NCI-H69 (cell line): ENCODE measurements at regions not wholly inside any gene's neighbourhood (a gene's known extent, or its start where the extent isn't known, plus 50 kb on each side); places are given as distances from the start of the nearest gene placed in this dataset.
"Not testable (repeated sequence)": the region's sequence is repeated elsewhere in the genome, so short reads cannot be mapped to it uniquely, and the experiment has no call there.

ENCODE experiments used
- DNase-seq: peaks from one replicate; lab custom pipeline; 2025; lab: John Stamatoyannopoulos, UW

DNA sequence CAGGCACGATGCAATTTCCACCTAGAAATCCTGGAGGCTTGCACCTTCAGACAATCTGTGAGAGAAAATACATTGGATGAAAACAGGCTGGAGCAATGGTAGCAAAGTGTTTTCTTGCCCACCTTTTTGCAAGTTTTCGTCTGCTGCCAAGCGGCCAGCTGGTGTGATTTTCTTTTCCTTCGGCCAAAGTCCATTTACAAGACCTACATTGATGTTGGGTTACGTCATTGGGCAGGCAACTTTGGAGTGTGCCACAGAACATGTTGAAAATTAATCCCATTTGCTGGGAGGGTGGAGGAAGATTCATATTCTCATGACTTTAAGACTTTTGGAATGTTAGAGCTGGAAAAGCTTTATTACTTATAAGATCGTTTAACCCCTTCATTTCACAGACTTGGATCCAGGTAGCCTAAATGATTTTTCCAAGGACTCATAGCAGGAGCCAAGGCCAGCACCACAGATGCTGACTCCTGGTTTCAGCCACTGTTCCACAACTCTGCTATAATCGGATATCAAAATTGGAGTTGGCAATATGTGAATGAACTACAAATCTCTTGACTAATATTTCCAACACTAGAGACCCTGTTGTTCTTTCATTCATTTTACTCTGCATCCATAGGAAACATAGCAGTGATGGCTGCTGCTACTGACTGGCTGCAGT, 352.1 kb downstream of the RND3 start:
- DNase-seq: no peak

DNA sequence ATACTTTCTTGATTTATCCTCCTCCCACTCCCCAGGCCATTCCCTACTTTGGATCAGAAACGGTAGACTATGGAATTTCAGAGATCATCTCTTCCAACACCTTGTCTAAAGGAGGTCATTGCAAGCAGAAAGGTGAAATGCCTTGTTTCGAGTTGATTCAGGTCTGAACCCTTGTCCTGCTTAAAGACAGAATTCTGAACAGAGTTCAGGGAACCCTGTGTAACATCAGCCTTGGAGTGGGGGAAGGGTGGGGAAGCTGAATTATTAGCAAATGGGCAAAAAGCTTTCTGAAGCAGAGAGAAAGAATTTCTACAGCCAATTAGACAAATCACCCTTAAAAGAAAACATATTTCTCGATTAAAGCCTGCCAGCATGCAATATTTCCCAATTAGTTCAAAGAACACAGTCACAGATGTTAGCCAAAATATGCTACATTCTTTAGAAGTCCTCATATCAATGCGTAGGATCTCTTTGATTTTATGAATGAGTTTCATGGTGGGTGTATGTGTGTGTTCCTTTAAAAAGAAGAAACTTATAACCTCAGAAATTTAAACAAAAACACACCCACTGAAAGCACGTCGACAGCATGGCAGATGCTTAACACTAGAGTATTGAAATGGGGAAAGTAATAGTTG, 353.1 kb downstream of the RND3 start:
- peak; percentile 2 for DNase-seq

DNA sequence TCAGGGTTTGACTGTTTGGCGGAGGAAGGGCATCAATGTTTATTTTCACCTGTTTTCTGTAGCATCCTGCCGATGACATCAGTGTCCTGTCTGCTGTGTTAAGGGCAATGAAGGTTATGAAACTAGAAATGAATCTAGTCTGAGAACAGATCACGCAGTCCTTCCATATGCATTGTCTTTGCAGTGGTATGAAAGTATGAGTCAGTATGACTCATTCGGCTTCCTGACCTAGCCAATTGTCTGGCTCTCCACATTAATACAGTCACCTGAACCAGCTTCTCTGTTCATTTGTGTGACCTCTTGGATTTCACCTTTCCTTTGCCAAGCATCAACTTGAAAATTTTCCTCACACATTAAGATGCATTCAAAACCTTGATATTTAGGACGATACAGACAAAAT, 353.8 kb downstream of the RND3 start:
- peak; percentile 69 for DNase-seq

DNA sequence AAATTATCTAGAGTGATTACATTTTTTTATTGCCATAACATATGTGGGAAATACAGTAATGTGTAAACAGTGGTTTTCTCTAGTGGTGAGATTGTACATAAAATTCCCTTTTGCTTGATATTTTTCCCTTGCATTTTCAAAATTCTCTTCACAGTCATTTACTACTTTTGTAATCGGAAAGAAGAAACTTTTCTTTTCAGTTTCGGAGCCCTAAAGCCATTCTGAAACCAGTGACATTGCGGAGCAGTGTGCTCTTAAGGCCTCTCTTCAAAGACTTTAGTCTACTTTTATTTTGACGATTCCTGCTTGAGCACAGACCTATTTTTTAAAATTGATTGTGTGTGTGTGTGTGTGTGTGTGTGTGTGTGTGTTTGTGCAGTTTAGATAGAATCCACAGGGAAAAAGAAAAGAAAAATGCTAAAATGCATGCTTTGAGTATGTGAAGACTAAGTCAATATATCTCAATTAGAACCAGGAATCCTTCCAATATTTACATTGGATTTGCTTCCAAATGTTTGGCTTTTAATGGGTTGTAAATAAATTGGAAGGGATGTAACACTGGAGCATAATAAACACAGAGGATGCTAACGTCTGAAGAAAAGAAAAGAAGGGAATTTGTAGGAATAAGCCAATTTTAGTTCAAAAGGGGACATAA, 357.4 kb downstream of the RND3 start:
- DNase-seq: peak; percentile 44

DNA sequence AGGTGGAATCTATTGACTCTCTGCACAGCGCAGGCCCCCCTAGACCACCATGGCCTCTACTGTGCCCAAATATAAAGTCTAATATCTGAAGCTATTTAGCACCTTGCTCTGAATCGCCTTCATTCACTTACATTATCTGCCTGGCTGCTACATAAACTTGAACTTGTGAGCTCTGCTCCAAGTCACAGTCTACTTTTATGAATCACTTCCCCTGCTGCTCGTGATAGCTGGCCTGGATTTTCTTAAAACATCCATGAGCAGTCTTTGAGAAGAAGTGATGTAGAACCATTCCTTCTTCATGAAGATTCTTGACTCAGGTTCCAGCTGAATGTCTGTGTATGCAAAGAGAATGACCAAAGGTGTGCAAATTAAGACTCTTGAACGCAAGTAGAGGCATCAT, 359.5 kb downstream of the RND3 start:
- DNase-seq: no peak

DNA sequence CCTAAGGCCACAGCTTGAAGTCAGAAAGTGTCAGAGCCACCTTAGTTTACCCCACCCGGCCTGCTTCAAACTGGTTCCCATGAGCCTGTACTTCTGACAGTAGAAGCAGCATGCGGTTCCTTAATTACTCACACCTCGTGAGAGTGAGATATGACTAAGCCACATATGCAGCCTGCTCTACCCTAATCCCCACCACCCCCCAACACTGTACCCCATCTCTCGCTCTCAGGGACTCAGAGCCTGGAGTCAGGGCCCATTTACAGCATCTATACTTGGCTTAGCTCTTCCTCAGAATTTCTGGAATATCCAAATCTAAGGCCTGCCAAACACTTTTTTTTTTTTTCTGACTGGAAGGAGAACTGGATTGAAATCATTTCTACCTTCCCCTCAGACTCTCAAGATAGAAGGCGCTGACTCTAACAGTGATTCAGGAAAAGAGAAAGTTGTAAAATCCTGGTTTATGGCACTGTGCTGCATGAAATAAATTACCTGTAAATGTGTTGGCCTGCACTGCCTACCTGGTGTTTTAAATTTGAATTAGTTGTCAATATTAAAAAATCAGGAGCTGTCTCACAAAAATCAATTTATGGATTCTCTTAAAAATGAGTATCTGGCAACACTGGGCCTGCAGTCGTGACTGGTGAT, 360.0 kb downstream of the RND3 start:
- DNase-seq: no peak

DNA sequence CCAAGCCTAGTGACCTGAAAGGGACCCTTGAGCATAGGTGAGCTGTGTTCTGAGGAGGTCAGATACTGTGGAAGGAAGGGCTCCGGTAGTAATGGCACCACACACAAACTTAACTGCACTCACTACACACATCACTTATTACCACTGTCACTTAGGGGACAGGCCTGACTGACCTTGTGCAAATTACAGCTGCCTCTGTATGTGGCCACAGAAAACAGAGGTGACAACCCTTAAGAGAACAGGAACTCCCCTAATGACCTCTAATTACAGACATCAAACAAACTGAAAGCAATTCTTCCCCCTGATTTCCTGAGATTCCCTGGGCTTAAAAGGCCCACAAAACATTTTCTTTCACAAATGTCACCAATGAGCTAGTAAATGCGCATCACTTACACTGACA, 360.6 kb downstream of the RND3 start:
- DNase-seq: no peak

DNA sequence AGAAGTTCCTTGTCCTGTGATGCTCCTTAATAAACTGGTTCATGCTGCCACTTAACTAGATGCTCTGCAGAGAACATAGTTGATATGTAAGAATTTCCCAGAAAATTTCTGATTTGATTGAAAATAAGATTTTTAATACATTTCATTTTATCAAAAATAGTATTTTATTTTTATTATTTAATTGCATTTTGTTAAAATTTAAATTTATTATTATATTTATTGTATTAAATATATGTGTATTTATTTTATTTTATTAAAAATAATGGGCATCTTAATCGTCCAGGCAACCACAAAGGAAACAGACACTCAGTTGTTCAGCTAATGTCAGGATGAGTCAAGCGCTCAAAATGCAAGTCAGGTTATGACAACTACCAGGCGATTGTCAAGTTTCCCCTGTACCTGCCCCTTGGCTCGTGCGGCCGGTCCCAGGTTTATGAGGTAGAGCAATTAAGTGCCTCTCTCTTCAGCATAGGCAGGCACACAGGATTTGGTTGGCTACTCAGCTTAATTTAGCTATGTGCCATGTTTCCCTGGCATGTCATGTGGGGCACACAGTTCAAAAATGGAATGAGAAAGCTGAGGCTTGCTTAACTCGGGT, 361.2 kb downstream of the RND3 start:
- DNase-seq: no peak

DNA sequence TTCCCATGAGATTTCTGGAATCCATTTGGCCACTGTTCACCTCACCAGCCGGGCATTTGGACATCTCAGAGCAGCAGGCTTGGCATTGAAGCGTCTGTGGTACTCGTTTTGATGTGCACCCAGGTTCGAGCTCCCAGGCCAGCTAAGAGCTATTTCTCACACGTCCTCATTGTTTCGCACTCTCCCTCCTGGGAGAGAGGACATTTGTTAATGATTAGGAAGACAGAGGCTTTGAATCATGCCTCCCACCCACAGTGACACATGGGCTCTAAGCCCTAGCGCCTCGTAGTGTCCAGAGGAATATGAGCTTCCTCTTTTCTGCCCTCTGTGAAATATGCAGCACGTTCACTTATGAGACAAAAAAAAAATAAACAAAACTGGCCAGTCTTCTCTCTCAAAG, 361.8 kb downstream of the RND3 start:
- DNase-seq: no peak

DNA sequence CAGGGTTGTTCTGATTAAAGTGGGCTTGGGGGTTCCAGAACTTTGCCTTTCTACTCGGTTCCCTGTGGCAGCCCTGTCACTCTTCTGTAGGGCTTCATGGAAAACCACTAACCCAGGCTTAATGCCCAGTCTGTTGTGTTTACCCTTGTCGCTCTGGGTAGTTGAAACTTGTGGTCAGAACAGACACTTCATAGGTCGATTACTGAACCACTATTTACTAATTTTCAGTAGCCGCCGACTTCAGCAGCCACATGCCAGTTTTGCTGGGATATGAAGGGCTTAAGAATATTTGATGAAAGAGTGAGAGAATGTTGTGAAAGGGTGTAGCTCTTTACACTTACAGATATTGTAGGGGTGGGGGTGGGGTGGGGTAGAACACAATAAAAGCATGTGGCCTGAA, 362.3 kb downstream of the RND3 start:
- DNase-seq: no peak

DNA sequence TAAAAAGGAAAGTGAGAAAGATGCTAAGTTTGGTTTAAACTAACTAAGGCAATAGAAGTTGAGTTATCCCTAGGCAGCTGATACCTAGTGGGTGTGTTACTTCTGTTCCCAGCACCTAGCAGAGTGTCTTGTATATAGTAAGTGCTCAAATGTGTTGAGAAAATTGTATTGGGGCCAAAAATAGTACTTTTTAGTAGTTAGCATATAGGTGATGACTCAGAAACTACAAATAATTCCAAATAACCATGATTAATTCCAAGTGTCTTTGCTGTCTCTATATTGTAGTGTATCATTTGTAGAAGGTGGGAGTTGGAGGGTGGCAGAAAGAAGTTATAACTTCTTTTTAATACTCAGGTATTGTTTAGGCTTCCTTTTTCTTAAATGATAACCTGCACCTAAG, 362.7 kb downstream of the RND3 start:
- no peak for DNase-seq

DNA sequence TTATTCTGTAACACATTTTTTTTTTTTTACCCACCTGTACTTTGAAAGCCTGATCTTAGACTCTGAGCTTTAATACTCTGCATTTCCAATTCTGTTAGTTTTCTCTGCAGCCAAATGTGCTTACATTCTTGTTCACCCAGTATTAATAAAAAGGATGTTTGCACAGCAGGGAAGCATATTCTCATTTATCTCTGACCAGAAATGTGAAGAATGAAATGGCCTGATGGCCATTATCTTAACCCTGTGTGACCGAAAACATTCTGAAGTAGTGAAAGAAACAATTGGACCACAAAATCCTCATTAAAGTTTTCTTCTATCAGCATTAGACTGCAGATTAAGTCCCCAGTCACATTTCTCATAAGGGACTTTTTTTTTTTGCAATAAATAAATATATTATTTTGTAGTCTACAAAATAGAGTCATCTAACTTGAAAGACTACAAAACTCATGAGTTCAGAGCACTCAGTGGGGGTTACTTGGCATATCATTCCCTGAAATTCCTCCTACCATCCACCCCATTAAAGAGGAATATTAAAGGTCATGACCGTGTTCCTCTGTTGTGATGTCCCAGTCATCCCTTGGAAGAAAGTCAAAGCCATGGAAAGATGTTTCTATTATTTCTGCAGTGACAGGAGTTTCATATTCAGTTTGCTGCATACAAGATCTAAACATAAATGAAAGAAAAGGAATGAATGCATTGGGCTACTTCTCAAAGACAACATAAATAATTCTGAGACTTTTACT, 364.4 kb downstream of the RND3 start:
- DNase-seq: no peak

DNA sequence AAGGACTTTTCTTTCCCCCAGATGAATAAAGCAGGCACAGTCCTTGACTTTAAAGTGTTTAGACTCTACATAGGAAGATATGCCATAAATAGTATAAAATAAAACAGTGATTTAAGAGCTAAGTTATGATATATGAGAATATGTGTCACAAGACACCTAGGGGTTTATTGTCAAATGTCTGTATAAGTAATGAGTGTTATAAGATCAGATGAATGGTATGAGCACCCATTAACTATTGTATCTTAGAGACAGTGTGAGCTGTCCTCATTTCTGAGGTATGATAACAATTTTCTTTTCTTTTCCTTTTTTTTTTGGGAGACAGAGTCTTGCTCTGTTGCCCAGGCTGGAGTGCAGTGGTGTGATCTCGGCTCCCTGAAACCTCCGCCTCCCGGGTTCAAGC, 365.3 kb downstream of the RND3 start:
- DNase-seq: no peak

DNA sequence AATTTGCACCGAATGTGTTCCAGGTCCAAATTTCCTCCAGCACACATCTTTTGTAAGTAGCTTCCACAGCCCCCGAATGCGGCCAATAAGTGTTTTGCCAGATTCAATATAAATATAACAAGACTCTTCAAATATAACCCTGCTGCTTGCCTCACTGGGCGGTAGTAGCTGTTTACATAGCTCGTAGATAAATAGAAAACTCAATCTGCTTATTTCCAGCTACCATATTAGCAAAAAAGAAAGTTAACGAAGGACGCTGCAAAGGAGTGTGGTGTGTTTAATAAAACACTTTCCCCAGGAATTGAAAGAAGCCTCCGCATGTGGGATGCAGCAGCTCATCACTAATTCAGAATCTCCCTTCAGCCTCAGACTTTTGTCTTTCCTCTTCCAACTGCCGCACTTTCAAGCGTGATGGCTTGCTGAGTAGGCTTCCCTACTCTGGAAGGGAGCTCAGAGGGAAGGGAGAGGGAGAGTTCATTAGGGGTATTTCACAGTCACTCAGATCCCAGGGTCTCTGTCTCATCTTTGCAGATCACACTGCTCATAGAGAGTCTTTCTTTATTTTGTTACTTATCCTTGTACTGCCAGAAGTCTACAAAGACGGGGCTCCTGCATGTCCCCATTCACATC, 367.0 kb downstream of the RND3 start:
- DNase-seq: peak; percentile 58

DNA sequence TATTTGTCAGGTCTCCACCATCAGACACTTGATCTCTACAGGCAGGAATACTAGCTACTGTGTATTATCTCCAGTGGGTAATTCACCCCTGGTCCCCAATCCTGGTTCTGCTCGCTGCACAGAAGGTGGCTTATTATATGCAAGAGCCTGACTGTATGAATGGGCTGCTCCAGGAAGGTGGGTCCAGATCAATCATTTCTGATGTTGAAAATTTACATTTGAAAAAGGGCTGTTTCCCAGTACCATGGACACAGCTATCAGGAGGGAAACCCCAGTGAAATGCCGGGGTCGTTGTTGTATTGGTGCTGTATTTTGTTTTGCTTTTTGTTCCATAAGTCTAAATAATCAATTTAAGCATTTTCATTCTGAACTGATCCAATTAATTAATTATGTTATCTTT, 367.6 kb downstream of the RND3 start:
- peak; percentile 16 for DNase-seq

DNA sequence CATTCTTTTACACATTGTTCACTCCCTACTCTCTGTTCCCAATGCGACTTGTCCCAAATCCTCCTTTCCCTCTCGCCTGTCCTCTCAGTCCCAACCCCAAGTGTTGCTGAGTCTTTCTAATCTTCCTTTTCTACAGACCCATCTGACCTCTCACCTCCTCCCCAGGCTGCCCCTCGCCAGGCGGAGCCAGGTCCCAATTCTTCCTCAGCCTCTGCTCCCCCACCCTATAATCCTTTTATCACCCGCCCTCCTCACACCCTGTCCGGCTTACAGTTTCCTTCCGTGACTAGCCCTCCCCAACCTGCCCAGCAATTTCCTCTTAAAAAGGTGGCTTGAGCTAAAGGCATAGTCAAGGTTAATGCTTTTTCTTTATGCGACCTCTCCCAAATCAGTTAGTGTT, 373.4 kb downstream of the RND3 start:
- not testable (repeated sequence) for DNase-seq

DNA sequence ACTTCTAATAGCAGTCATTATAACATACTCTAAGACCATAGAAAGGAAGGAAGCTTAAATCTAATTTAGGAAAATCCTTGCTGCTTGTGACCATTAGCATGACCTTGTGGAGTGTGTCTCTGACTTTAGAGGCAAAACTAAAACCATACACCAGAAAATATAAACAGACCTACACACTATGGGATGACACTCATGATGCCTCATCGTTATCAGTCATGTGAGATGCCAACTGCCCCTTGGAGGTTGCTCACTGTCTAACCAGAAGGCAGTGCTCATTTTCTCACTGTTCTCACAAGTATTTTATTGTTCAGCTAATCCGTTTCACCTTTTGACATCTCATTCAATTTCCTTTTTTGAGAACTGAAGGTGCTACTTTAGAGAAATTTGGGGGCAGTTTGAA, 376.9 kb downstream of the RND3 start:
- DNase-seq: no peak

DNA sequence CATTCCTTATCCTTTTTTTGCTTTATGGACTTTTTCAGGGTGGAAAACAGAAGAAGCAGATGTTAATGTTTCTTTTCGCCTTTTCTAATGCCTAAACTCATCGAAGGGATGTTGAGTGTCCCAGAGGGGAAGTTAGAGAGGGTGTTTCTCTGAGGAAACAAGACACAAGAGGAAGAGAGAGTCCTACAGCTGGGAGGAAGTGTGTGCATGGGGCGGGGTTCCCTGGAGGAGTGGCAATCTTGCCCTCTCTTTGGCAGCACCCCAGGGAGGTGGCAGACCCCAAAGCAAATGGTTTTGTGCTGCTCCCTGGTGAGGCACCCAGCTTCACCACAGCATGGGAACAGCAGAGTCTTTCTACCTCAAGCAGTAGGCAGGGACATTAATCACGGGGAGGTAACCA, 377.6 kb downstream of the RND3 start:
- no peak for DNase-seq

DNA sequence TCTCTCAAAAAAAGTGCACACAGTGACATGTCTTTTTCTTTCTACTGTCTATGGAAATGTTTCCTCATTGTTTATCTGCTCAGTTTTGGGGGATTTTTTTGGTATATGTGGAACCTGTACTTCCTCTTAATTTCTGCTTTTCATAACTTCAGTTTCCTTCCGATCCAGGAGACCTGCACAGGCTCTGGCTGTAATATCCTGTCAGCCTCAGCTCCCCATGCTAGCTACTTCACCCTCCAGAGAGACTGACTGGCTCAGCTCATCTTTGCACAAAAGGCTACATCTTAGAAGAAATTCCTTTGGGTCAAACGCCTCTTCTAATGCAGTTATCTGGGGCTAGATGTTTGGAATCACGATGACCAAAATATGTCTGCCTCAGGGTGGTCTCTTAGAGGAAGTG, 378.4 kb downstream of the RND3 start:
- no peak for DNase-seq

DNA sequence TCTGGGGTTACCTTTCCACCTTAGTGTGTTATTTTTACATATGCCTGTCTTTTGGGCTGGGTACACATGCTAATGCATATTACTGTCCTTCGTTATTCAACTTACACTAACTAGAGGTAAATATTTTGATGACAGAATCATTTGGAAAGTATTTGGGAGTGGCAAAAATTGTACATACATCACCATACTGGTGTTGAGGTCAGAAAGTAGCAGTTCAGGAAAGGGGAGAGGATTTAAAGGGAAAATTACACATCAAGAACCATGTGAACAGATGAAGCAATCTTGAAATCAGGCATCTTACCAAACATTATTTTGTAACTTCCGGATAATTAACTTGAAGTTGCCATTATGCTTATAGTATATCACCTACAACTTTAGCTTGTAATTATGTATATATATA, 379.7 kb downstream of the RND3 start:
- DNase-seq: no peak

DNA sequence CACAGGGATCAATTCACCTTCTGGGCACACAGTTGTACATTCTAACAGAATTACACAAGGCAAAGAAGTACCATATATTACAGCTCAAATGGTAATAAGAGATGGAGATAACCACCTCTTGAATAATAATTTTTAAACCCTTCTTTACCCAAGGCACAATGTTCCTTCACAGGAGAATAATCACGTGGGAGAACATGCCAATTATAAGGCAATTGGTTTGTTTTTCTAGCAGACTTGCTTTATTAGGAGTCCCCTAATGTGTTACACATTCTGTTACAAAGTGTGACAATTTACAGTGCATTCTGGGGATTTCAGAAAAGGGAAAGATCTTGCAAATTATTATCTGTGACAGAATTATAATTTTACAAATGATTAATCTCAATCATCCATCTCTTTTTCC, 380.3 kb downstream of the RND3 start:
- no peak for DNase-seq

DNA sequence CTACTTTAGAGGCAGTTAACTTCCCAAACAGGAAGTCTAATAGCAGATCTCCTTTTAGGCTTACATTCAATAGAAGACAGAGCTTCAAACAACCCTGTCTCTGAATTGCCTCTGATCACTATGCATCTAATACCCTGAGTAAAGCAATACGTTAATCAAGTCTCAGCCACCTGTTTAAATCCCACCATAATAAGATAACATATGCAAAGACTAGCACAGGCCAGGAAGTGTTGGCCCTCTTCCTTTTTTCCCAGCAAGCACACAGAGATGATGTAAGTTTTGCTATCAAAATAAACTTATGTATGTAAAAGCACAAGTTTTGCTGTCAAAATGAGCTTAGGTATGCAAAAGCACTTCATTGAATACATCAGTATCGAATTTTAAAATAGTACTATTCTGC, 385.5 kb downstream of the RND3 start:
- DNase-seq: no peak
